GM19238 (cell line): ENCODE measurements at regions not wholly inside any gene's neighbourhood (a gene's known extent, or its start where the extent isn't known, plus 50 kb on each side); places are given as distances from the start of the nearest gene placed in this dataset.

Experiments
- DNase-seq: peaks from one replicate; pipeline ENCODE4 v3.0.0; 2011; ENCODE audit warnings: low spot score; ENCODE audit not compliant: insufficient read length

DNA sequence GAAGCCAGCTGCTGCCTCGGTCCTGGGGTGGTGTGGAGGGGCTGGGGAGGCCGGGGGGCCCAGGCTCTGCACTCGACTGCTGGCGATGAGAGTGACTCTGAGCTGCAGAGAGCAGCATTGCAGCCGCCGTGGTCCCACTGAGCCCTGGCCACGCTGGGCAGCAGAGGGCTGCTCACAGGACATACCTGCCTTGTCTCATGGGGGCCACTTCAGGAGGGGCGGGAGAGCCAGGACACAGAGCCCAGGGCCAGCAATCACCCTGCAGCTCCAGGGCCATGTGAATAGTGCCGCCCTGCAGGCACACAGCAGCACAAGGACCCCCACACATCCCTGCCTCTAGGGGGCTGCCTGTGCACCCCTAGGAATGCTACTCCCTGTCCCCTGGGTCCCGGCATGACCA is 147.0 kb downstream of the CRYBB2 start:
- no peak for DNase-seq

GRCh38 chr22:25366876-25367466 is 147.5 kb downstream of the CRYBB2 start:
- DNase-seq, result no peak

GRCh38 chr22:25367756-25368155 is 148.3 kb downstream of the CRYBB2 start:
- DNase-seq, result no peak

DNA sequence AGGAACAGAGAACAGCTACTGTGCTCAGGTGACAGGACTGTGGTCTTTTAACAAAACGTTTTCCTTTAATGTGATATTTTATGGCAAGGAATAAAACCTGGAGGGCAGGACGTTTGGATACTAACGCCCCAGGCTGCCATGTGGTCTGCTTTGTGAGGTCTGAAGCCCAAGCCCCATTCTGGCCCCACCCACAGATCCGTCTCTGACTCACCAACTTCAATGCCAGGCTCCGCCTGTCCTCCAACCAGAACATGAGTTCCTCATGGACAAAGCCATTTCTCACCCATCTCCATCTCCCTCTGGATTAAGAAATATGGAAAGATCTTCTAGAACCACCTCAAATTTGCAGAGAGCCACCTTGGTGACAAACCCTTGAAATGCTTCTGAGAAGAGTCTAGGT is 148.8 kb downstream of the CRYBB2 start:
- DNase-seq, result no peak

DNA sequence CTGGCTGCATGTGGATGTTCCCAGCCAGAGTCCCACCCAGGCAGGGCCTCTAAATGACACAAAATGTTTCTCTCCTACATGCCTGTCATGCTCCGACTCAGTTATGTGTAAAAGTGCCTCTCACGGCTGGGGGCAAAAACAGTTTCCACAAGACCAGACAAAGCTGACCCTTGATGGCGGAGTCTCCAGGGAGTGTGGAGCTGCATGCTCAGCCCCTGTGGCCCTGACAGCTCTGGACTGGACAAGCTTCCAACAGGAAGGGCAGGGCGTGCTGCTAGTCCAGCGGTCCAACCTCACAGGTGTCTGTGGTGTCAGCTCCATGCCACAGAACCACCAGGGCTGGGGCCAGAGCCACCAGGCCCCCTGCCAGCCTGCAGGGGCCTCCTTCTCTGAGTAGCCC is 149.6 kb downstream of the CRYBB2 start:
- DNase-seq, result no peak

DNA sequence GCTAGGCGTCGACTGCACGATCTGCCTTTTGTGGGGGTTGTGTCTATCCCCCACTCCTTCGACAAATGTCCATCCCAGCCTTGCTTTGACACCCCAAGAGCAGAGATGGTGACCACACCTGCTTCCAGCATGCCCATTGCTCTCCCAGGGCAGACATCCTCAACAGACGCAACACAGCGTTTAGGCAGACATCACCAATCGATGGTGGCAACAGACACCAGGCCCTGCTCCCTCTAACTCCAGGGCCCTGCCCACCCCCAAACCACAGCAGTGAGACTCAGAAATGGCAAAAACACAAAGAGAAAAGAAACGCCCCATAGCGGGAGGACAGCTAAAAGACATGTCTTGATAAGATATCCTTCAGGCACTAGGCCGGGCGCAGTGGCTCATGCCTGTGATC is 150.9 kb downstream of the CRYBB2 start:
- no peak for DNase-seq

GRCh38 chr22:25372000-25372595 is 152.7 kb downstream of the CRYBB2 start:
- DNase-seq, result no peak

DNA sequence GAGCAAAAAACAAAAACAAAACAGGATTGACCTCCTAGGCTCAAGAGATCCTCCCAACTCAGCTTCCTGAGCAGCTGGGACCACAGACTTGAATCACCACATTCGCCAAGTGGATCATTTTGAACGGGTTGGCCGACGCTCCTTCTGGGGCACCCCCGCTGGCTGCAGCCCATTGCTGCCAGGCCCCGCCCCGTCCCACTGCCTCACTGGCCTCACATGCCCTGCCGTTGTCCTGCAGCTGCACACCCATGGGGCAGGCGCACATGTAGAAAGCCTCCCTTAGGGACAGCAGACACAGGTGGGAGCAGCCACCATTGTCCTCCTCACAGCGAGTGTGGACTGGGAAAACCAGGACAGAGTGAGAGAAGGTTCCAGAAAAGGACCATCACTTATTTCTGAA is 154.5 kb downstream of the CRYBB2 start:
- no peak for DNase-seq

DNA sequence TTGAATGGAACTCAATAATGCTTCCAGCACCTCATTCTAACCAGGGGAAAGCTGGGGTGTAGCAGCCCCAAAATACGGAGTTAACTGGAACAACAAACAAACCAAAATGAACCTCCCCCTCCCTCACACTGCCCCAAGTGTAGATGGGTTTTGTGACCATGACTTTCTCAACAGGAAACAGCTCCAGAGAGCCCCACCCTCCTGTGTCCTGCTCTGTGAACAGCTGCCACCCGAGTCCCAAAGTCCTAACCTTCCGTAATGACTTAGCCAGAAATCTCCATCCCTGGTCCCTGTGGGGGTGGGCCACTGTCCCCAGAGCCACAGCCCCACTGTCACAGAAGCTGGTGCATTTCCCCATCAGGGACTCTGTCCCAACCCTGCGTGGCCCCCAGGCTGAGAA is 155.4 kb downstream of the CRYBB2 start:
- no peak for DNase-seq

DNA sequence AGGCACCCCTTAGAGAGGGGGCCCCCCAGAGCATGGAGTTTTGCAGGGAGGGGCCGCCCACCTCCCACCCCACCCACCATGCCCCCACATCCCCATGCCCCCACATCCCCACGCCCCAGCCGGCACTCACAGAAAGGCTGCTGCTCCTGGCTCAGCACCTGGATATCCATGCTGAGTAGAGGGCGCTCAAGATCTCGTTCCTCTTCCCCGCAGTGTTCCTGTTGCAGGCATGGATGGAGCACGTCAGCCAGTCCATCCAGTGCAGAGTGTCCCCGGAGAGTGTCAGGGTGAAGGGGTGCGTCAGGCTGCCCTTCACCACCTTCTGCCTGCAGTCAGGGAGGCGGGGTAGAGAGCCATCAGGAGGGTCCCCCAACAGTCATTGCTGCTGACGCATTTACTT is 156.2 kb downstream of the CRYBB2 start:
- no peak for DNase-seq

- no peak for DNase-seq
Observed at GRCh38 chr22:25377699-25378098, 158.3 kb downstream of the CRYBB2 start.

DNA sequence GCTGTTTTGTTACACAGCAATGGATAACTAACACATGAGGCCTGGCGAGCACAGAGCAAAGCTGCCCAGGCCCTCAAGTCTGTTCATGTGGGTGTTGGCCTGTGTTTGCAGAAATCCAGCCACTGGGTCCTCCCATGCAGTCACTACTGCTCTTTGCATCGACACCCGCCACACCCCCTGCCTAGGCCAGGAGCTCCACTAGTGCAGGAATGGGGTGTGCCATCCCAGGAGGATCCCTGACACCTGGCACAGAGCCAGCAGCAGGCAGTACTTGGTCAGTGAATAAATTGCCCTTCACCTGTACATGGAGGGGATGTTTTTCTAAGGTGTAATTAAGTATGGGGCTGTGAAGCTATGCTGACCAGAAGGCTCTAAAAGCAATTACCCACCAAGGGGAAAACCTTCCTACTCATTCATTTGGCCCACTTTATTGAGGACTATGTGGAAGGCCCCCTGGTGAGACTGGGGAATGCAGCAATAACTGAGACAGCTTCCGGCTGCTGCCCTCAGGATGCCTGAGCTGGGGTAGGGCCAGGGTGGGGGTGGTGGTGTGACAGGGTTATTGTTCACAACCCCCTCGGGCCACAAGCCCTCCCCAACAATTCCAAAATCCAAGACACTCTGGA is 160.8 kb downstream of the CRYBB2 start:
- no peak for DNase-seq

DNA sequence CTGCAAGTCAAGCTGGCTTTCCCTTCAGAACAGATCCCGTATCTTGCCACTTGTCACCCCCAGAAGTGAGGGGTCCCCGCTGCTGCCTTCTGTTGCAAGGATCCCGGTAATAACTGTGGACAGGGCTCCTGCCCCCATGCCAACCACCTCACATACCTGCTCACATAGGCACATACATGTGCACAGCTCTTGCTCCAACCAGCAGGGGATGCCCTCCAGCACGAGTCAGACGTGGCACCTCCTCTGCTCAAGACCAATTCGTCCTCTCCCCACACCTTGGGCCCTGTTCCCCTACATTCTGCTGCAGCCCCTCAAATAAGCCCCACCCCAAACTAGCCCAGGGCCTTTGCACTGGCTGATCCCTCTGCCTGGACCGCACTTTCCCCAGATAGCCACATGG is 163.3 kb downstream of the CRYBB2 start:
- no peak for DNase-seq

- no peak for DNase-seq
Observed at GRCh38 chr22:25383278-25383820, 163.9 kb downstream of the CRYBB2 start.

- no peak for DNase-seq
Observed at GRCh38 chr22:25383892-25384291, 164.5 kb downstream of the CRYBB2 start.

DNA sequence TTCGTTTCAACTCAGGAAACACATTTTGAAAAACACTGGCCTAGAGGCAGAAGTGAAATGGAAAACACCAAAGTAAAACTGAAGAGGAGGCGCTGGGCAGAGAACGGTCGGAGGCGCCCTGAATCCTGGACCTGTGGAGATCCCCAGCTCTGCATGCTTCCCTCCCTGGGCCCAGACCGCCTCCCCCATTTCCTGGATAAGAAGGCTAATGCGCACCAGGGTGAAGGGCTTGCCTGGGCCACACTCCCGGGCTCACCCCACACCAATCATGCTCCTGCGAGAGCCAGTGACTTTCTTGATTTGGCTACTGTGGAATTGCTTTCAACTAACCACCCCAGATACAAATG is 167.1 kb downstream of the CRYBB2 start:
- no peak for DNase-seq

DNA sequence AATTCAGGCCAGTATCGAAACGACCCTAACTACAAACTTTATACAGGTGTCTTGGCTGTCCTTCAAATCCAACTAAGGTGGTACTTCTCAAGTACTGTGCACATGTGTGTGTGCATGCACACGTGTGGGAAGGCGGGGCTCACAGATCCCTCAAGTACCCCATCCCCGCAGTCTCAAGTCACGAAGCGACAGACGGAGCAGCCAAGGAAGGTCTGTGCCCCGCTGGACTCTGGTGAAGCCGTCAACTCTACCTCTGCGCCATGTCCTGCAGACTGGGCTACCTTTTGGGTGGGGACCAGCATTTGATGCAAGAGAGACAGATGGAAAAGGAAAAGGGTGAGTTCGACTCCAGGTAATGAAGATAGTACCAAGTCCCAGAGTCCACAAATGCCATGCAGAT is 169.0 kb downstream of the CRYBB2 start:
- DNase-seq, result no peak

DNA sequence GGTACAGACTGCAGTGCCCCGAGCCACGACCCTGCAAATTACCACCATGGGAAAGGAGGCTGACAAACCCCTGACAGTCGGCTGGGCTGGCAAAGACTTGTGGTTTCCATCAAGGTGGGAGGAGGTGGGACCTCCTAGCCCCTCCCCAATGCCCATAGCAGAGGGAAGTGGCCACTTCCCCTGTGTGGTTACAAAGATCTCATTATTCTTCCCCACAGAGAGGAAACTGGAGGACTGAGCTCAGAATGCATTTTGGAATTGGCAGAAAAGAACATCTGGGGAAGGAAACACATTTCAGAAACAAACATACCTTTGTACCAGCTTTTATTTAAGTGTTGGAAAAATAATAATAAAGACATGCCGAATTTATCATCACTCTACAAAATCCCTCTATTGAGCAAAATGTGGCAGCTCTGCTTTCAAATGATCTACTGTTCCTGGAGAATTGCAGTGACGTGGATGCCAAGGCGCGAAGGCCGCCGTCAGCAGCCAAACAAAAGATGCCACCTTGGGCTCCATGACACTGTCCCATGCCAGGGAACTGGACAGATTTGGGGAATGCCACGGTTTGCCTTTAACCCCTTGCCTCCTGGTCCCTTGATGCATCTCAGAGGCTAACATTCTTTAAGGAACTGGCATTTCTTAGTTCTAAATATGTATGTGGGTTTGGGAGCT is 169.6 kb downstream of the CRYBB2 start:
- DNase-seq, result no peak

DNA sequence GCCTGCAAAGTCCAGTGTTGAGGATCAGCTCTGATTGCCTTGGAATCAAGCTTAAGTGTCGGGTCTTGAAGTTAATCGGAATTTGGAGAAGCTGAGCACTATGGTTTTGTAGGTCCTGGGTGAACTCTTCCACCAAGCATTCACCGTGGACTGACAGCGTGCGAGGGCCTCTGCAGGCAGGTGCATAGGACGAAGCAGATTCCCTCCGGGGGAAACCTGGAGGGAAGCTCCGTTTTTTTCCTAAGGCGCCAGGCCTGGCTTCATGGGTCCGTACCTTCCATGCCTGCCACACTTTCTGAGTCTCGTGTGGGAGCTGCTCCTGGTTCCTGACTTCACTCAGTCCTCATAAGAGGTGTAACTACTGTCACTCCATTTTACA is 170.1 kb downstream of the CRYBB2 start:
- no peak for DNase-seq

DNA sequence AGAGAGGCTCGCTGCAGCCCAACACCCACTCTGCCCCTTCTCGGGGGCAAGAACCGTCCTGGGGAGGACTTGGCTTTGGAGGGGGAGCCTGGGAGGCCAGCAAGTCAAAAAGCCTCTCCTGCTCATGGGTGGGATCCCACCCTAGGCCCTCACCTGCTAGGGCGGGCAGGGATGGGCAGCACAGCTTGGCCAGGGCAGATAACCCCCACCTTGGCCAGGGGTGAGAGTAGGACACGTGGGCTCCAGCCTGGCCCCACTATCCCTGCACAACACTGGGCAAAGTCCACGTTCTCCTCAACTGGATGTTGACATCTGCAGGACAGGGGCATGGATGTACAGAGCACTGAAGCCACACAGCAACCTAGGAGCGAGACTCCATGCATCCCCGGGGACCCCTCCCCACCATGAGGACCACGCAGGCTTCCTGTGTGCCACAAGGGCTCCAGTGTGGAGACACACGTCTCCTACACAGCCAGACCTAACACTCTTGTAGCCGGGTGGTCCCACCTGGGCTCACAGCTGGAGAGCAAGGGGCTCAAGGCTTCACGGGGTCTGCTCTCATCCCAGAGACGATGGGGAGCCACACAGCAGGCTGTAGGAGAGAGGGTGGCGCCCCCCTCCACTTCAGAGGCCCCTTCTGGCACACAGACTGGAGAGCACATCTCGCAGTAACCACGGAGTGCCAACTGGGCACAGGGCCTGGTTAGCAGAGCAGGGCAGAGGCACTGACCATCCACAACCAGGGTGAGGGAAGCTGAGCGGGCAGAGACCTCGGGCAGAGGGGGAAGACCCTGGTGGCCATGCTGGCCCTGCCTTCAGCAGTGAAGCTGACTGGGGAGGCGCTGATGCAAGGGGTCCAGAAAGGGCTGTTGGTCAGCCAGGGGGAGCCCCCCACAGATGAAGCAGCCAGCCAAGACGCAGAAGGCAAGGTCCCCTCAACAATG is 171.1 kb downstream of the CRYBB2 start:
- no peak for DNase-seq

GRCh38 chr22:25392584-25392983 is 171.9 kb upstream of the GRK3 start:
- no peak for DNase-seq
